ENCODE measurements at regions not wholly inside any gene's neighbourhood (a gene's known extent, or its start where the extent isn't known, plus 50 kb on each side); places are given as distances from the start of the nearest gene placed in this dataset.
"Not testable (repeated sequence)": the region's sequence is repeated elsewhere in the genome, so short reads cannot be mapped to it uniquely, and the experiment has no call there.

DNA sequence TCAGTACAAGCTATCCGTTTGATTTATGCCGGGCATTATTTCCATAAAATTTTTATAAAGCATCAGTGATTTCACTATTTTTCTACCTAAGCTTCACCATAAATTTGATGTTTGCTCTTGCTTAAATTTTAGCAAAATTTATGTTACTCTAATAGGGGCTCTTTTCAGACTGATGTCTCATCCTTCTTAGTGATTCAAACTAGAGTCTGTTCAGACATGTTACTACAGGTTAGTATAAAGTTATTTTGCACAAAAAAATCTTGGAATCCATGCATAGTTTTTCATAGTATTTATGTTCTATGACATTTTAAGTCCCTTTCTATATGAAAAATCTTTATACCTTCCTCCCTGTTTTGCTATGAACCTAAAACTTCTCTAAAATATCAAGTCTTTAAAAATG lies 1151.9 kb downstream of the SLITRK5 start:
- no peak for DNase-seq (ENCODE audit: low spot score)
- WGBS (ENCODE audit: low lambda C conversion rate, missing lambda C conversion rate), result 85% methylated on average over 2 of the region's 2 CpGs
- H3K9me2 ChIP-seq (replicated peaks; ENCODE audit: insufficient read depth), result no peaks in the 10 kb centered on the region
- no peak overlapping the region for H3K27ac ChIP-seq
- H3K79me2 ChIP-seq, result no peaks in the 10 kb centered on the region
- no peak overlapping the region for H2AFZ ChIP-seq
- no peak overlapping the region for H3K4me3 ChIP-seq
- no peaks in the 10 kb centered on the region for H3K36me3 ChIP-seq (replicated peaks; ENCODE audit: insufficient read depth, low read depth)
- no peaks in the 10 kb centered on the region for H3K4me1 ChIP-seq (ENCODE audit: insufficient read depth)
- H3K9me3 ChIP-seq (ENCODE audit: low read depth), result no peaks in the 10 kb centered on the region
- no peaks in the 10 kb centered on the region for H4K20me1 ChIP-seq (ENCODE audit: insufficient read depth, poor library complexity, severe bottlenecking)
- TF ChIP-seq EZH2 (IDR thresholded peaks at IDR 0.05; ENCODE audit: borderline replicate concordance), result no peak
- TF ChIP-seq, protein P1, sequence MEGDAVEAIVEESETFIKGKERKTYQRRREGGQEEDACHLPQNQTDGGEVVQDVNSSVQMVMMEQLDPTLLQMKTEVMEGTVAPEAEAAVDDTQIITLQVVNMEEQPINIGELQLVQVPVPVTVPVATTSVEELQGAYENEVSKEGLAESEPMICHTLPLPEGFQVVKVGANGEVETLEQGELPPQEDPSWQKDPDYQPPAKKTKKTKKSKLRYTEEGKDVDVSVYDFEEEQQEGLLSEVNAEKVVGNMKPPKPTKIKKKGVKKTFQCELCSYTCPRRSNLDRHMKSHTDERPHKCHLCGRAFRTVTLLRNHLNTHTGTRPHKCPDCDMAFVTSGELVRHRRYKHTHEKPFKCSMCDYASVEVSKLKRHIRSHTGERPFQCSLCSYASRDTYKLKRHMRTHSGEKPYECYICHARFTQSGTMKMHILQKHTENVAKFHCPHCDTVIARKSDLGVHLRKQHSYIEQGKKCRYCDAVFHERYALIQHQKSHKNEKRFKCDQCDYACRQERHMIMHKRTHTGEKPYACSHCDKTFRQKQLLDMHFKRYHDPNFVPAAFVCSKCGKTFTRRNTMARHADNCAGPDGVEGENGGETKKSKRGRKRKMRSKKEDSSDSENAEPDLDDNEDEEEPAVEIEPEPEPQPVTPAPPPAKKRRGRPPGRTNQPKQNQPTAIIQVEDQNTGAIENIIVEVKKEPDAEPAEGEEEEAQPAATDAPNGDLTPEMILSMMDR (IDR thresholded peaks at IDR 0.05; ENCODE audit: poor library complexity), result no peak
- TF ChIP-seq EZH2phosphoT487 (IDR thresholded peaks at IDR 0.05; ENCODE audit: low read depth, severe bottlenecking, unreplicated experiment), result no peak
- H3K4me2 ChIP-seq, result no peak overlapping the region
- no peaks in the 10 kb centered on the region for H3K27me3 ChIP-seq

DNA sequence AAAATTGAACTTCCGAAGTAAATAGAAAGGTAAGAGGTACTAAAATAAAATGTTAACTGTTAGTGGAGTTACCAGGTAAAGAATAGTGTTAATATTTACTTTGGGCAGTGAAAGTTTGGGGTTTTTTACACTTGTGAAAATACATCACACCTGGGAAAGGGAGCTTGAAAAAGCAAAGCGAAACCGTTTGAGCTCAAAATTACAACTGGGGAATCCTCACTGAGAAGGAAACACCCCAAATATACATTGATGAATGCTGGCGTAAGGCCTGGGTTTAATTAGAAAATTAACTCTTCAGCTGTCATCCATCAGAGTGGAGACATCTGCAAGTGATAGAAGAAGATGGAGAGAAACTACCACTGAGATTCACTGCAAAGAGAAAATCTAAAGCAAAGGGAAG lies 1153.0 kb downstream of the SLITRK5 start:
- TF ChIP-seq EZH2 (IDR thresholded peaks at IDR 0.05; ENCODE audit: borderline replicate concordance), result no peak
- TF ChIP-seq EZH2phosphoT487 (IDR thresholded peaks at IDR 0.05; ENCODE audit: low read depth, severe bottlenecking, unreplicated experiment), result no peak
- TF ChIP-seq, protein P1 (IDR thresholded peaks at IDR 0.05; ENCODE audit: poor library complexity), result no peak
- no peak overlapping the region for H3K4me2 ChIP-seq
- 90% methylated on average over 4 of the region's 4 CpGs for WGBS (ENCODE audit: low lambda C conversion rate, missing lambda C conversion rate)
- H3K4me3 ChIP-seq, result no peak overlapping the region
- no peak overlapping the region for H3K27ac ChIP-seq
- H3K79me2 ChIP-seq, result no peaks in the 10 kb centered on the region
- no peaks in the 10 kb centered on the region for H3K4me1 ChIP-seq (ENCODE audit: insufficient read depth)
- H3K9me3 ChIP-seq (ENCODE audit: low read depth), result no peaks in the 10 kb centered on the region
- H4K20me1 ChIP-seq (ENCODE audit: insufficient read depth, poor library complexity, severe bottlenecking), result no peaks in the 10 kb centered on the region
- no peaks in the 10 kb centered on the region for H3K36me3 ChIP-seq (replicated peaks; ENCODE audit: insufficient read depth, low read depth)
- no peak overlapping the region for H2AFZ ChIP-seq
- H3K9me2 ChIP-seq (replicated peaks; ENCODE audit: insufficient read depth), result no peaks in the 10 kb centered on the region
- no peaks in the 10 kb centered on the region for H3K27me3 ChIP-seq
- no peak for DNase-seq (ENCODE audit: low spot score)

DNA sequence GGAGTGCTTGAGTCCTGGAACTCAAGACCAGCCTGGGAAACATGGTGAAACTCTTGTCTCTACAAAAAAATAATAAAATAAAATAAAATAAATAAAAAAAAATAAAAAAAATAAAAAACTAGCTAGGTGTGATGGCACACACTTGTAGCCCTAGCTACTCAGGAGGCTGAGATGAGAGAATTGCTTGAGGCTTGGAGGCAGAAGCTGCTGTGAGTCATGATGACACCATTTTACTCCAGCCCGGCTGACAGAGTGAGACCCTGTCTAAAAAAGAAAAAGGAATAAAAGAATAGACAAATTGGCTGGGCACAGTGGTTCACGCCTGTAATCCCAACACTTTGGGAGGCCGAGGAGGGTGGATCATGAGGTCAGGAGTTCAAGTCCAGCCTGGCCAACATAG lies 1168.9 kb downstream of the SLITRK5 start:
- no peak overlapping the region for H3K4me3 ChIP-seq
- no peaks in the 10 kb centered on the region for H3K27me3 ChIP-seq
- H3K27ac ChIP-seq, result no peak overlapping the region
- DNase-seq (ENCODE audit: low spot score), result no peak
- no peaks in the 10 kb centered on the region for H3K4me1 ChIP-seq (ENCODE audit: insufficient read depth)
- 97% methylated on average over 3 of the region's 3 CpGs for WGBS (ENCODE audit: low lambda C conversion rate, missing lambda C conversion rate)
- H3K79me2 ChIP-seq, result no peaks in the 10 kb centered on the region
- H3K9me3 ChIP-seq (ENCODE audit: low read depth), result no peaks in the 10 kb centered on the region
- no peaks in the 10 kb centered on the region for H4K20me1 ChIP-seq (ENCODE audit: insufficient read depth, poor library complexity, severe bottlenecking)
- no peaks in the 10 kb centered on the region for H3K36me3 ChIP-seq (replicated peaks; ENCODE audit: insufficient read depth, low read depth)
- no peak overlapping the region for H2AFZ ChIP-seq
- H3K4me2 ChIP-seq, result no peak overlapping the region
- no peaks in the 10 kb centered on the region for H3K9me2 ChIP-seq (replicated peaks; ENCODE audit: insufficient read depth)
- TF ChIP-seq EZH2 (IDR thresholded peaks at IDR 0.05; ENCODE audit: borderline replicate concordance) (no peak), EZH2phosphoT487 (IDR thresholded peaks at IDR 0.05; ENCODE audit: low read depth, severe bottlenecking, unreplicated experiment) (no peak)
- TF ChIP-seq, protein P1 (IDR thresholded peaks at IDR 0.05; ENCODE audit: poor library complexity), result no peak

- H3K27ac ChIP-seq; DNase-seq (ENCODE audit: low spot score); H3K4me1 ChIP-seq (ENCODE audit: insufficient read depth); H3K4me3 ChIP-seq; H3K9me2 ChIP-seq (replicated peaks; ENCODE audit: insufficient read depth); H3K9me3 ChIP-seq (ENCODE audit: low read depth); H3K27me3 ChIP-seq; H3K4me2 ChIP-seq; H3K79me2 ChIP-seq; H3K36me3 ChIP-seq (replicated peaks; ENCODE audit: insufficient read depth, low read depth); H4K20me1 ChIP-seq (ENCODE audit: insufficient read depth, poor library complexity, severe bottlenecking); H2AFZ ChIP-seq: not testable (repeated sequence)
- WGBS (ENCODE audit: low lambda C conversion rate, missing lambda C conversion rate), result 93% methylated on average over 6 of the region's 6 CpGs
Observed at GRCh38 chr13:88852293-88852692, 1181.1 kb downstream of the SLITRK5 start.
